GDM1 (cell line): ENCODE measurements at regions not wholly inside any gene's neighbourhood (a gene's known extent, or its start where the extent isn't known, plus 50 kb on each side); places are given as distances from the start of the nearest gene placed in this dataset.

Experiments
- DNase-seq: peaks from one replicate; lab custom pipeline; 2025; lab: John Stamatoyannopoulos, UW

DNA sequence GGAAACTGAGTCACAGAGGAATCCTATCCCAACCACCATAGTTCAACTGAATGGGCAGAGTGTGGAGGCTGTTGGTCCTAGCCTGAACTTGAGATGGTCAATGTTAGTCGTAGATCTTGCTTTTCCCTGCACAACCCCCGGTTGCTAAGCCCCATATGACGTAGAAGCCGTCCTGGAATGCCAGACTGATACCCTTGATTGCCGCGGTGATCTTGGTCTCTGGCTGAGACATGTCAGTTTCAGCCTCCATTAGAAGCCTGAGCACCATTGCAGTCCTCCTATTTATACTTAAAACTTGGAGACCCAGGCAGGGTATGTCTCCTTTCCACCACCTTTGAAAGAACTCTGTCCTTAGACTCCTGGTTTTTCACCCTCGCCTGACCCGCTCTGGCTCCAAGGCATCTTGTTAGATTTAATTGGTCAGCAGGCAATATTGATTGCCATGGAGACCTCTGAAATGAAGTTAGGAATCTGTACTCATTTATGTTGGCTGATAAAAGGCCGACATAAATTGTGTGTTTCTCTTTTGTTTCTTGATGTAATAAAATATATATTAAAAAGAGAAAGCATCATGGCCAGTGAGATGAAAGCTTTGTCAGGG, 53.4 kb downstream of the RPLP1 start:
- no peak for DNase-seq

DNA sequence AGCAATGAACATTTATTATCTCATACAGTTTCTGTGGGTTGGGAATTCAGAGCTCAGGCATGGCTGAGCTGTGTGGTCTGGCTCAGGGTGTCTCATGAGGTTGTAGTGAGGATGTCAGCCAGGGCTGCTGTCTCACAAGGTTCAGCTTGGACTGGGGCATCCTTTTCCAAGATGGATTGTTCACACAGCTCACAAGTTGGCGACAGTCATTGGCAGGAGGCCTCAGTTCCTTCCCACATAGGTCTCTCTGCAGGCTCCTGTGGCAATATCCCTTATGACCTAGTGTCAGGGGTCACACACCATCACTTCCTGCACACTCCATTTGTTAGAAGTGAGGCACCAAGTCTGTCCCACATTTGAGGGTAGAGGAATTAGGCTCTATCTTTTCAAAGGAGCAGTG, 56.0 kb downstream of the RPLP1 start:
- DNase-seq: no peak

DNA sequence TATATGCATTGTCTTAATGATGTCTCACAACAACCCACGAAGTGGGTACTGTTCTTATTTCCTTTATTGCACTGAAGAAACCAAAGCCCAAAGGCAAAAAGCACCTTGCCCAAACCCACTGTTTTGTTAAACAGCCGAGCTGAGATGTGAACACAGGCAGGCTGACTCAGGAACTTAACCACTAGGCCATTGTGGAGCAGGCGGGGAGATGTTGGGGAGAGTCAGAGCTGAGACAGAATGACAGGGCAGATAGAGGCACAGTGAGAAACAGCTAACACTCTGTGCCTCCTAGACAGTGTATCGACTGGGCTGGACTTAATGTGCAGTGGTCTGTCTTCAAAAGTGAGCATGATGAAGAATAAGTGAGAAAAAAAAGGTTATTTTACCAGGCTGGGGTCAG, 56.5 kb downstream of the RPLP1 start:
- no peak for DNase-seq

DNA sequence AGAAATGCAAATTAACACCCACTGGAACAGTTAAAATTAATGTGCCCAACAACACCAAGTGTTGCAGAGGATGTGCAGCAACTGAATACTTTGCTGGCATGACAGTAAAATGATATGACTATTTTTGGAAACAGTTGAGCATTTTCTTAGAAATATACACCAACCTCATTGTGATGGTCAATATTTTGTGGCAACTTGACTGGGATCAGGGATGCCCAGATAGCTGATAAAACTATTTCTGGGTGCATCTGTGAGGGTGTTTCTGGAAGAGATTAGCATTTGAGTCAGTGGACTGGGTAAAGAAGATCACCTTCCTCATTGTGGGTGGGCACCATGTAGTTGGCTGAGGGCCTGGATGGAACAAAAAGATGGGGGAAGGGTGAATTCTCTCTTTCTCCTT, 57.9 kb downstream of the RPLP1 start:
- DNase-seq: no peak

DNA sequence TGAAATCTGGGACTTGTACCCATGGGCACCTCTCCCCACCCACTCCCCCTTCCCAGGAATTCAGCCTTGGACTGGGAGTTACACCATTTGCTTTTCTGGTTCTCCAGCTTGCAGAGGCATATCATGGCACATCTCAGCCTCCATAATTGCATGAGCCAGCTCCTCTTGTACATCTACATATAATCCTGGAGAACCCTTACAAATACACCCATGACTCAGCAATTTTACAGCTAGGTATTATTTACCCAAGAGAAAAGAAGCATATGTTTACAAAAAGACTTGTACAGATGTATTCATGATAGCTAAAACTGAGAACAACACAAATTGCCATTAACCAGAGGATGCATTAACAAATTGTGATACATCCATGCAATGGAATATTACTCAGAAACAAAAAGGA, 58.4 kb downstream of the RPLP1 start:
- no peak for DNase-seq

DNA sequence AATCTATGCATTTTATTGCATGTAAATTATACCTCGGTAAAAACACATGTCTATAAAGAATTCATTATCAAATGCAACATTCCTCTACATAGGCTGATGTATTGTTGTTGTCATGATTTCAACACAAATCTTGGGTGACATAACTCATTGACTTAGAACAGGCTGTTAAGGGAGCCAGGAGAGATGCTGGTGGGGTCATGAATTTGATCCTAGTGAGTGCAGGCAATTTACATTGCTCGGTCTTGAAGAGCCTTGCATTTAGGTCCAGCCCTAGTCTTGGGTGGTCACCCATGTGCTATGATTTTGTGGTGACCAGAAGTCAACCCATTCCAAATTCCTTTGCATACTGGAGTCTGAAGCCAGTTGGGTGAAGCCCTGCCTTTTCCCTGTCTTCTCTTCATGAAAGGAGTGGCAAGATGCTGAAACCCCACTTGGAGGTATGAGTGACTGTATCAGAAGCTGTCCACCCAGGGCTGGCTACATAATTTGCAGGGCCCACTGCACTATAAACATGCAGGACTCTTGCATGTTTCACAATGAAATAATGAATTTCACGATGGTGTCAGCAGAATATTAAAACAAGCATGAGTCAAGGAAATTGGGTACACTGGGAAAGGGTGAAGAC, 59.2 kb downstream of the RPLP1 start:
- DNase-seq: no peak

DNA sequence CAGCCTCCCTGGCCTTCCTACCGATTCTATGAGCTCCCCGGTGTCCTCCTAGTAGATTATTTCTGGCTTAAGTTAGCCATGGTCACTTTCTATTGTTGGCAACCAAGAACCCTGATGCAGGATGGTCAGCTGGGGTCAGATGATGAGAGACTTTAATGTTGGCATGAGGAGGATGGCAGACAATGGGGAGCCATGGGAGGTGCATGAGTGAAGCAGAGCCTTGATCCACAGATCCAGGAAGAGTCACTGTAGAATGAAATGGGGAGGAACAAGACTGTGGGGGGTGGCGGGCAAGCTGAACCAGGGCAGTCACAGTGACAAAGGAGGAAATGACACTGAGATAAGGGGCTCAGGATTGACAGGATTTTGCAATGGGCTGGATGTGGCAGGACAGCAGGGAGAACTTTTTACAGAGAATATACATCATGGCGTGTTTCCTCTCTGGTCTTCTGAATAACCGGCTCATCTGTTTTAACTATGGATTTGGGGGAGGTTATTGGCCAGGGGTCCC, 60.9 kb downstream of the RPLP1 start:
- no peak for DNase-seq

DNA sequence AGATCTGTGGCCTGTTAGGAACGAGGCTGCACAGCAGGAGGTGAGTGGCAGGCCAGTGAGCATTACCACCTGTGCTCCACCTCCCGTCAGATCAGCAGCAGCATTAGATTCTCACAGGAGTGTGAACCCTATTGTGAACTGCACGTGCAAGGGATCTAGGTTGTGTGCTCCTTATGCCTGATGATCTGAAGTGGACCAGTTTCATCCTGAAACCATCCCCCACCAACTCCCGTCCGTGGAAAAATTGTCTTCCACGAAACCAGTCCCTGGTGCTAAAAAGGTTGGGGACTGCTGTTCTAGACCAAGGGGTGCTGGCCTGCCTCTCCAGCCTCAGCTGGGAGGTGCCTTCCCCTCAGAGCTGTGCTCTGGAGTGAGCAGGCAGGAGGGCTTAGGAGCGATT, 61.4 kb downstream of the RPLP1 start:
- no peak for DNase-seq

DNA sequence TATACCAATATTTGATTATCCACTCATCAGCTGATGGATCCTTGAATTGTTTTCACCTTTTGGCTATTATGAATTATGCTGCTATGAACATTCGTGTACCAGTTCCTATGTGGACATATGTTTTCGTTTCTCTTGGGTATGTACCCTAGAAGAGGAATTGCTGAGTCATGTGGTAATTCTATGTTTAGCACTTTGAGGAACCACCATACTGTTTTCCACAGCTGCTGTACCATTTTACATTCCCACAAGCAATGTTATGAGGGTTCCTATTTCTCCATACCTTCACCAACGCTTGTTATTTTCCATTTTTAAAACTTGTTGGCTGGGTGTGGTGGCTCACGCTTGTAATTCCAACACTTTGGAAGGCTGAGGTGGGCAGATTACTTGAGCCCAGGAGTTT, 62.9 kb downstream of the RPLP1 start:
- peak; percentile 21 for DNase-seq

DNA sequence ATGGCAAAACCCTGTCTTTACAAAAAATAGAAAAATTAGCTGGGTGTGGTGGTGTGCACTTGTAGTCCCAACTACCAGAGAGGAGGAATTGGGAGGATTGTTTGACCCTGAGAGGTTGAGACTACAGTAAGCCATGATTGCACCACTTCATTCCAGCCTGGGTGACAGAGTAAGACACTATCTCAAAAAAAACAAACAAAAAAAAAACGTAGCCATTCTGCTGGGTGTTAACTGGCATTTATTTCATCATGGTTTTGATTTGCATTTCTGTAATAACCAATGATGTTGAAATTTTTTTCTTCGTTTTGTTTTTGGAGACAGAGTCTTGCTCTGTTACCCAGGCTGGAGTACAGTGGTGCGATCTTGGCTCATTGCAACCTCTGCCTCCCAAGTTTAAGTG, 63.3 kb downstream of the RPLP1 start:
- no peak for DNase-seq

DNA sequence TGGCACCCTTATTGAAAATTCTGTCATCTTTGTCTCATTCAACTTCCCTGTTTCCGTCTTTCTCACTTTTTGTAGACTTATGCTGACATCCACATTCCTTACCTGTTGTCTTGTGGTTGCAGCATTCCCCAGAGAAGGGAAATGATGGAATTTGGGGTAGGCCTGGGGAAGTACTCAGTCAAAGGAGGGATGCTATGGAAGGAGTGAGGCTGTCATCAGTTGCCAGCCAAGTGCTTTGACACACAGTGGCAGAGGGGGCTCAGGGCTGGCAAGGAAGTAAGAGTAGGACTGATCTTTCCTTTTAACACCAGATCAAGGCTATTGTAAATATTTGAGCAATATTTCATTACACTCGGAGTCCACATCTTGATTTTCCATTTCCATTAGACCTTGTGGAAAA, 64.4 kb downstream of the RPLP1 start:
- DNase-seq: no peak

DNA sequence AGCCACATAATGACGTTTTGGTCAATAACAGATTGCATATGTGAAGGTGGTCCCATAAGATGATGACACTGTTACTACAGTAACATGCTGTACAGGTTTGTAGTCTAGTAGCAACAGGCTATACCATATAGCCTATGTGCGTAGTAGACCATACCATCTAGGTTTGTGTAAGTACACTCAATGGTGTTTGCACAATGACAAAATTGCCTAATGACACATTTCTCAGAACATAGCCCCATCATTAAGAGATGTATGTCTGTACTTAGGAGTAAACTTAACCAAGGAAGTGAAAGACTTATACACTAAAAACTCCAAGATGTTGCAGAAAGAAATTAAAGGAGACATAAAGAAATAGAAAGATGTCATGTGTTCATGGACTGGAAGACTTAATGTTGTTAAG, 66.2 kb downstream of the RPLP1 start:
- no peak for DNase-seq

DNA sequence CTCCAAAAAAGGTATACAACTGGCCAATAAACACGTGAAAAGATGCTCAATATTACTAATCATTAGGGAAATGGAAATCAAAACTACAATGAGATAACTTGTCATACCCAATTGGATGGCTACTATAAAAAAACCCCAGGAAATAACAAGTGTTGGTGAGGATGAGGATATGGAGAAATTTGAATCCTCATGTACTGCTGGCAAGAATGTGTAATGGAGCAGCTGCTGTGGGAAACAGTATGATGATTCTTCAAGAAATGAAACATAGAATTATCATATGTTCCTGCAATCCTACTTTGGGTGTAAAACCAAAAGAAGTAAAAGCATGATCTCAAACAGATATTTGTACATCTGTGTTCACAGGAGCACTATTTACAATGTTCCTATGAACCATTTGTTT, 67.4 kb downstream of the RPLP1 start:
- no peak for DNase-seq

DNA sequence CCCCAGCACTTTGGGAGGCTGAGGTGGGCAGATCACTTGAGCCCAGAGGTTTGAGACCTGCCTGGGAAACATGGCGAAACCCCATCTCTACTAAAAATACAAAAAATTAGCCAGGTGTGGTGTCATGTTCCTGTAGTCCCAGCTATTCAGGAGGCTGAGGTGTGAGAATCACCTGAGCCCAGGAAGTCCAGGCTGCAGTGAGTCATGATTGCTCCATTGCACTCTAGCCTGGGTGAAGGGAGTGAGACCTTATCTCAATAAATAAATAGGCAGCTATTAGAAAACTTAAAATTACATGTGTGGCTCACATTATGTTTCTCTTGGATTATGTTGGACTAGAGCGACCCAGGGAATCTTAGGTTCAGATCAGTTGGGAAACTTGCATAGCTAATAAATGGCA, 69.7 kb downstream of the RPLP1 start:
- DNase-seq: no peak

DNA sequence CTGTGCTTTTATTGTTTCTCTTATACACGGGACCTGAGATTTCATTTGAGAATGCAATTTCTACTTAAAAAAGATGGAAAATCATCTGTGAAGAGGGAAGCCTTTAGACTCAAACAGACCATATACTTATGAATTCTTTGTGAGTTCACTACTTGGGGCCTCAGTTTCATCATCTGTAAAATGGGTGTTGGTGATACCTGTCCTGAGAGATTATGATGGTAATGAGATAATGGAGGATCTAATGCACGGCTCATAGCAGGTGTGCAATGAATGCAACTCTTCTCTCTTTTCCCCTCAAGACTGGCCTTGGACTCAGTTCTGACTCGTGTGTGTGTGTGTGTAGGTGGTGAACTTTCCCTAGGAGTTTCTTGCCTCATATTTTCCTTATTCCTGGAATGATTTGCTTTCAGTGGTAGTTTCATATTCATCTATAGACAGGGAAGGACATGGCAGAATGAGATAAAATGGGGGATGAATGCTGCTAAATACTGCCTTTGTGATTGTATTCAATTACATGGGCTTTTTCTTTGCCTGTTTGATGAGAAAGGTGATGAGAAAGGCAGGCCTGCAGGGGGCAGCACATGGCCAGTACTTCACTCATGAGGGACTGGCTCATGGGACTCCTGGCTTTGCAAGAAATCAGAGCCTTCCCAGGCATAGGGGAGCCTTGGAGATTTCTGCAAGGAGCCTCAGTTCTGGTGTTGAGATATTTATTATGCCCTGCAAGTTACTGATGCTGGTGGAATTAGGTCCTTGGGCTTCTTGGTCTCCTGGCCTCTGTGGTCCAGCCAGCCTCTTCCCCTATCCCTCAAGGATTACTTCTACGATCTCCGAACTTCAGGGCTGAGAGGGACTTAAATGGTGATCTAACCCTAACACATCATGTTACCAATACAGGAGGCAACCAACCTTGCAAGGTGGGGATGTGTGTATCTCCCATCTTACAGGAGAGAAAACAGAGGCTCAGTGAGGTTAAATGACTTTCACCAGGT, 70.7 kb downstream of the RPLP1 start:
- DNase-seq: peak; percentile 40

DNA sequence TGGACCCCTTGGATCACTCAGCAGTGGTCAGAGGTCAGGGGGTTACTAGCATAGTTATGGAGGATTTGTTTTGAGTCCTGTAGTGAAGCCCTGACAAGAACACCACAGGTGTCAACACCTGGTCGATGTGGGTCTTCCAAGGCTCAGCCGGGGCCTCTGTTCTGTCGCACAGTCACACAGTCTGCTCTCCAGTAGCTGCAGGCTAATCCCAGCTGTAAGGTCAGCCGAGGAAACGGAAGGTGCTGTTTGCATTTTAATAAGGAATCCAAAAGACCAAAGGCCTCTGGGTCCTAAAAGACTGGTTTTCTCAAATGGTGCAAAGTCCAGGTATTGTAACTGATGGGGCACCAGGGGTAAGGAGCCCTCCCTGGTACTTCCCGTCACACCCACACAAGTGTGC, 71.7 kb downstream of the RPLP1 start:
- DNase-seq: no peak

DNA sequence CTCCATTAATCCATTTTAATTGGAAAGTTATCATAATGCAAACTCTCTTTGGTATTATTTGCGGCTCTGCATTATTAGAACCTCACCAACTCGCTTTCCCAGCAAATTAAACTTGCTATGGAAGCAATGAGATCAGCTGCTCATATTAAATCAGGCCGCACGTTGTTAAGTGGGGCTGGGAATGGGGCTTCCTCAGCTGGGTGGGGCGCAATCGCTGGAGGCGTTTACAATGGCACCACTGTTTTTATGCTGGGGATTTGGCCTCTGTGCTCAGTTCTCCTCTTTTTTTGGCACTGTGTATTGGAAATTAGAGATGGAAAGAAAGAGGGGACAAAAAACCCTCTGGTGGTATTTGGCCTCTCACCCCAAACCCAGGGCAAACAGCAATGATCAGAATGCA, 72.2 kb downstream of the RPLP1 start:
- no peak for DNase-seq

DNA sequence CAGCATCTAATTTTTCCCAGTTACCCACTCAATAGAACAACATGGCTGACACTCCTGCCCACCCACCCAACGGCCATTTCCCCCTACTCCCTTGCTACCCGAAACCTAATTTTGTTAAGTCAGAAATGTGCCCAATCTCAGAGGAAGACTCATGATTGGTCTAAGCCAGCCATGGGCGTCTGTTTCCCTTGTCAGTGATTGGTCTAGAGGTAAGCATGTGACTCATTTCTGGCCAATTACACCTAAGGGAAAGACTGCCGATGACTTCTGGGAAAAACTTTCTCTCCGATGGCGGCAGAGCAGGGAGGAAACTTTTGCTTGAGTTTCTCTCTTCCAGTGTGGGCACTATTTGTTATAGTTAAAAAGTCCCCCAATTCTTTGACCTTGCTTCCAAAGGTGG, 72.9 kb downstream of the RPLP1 start:
- DNase-seq: no peak

DNA sequence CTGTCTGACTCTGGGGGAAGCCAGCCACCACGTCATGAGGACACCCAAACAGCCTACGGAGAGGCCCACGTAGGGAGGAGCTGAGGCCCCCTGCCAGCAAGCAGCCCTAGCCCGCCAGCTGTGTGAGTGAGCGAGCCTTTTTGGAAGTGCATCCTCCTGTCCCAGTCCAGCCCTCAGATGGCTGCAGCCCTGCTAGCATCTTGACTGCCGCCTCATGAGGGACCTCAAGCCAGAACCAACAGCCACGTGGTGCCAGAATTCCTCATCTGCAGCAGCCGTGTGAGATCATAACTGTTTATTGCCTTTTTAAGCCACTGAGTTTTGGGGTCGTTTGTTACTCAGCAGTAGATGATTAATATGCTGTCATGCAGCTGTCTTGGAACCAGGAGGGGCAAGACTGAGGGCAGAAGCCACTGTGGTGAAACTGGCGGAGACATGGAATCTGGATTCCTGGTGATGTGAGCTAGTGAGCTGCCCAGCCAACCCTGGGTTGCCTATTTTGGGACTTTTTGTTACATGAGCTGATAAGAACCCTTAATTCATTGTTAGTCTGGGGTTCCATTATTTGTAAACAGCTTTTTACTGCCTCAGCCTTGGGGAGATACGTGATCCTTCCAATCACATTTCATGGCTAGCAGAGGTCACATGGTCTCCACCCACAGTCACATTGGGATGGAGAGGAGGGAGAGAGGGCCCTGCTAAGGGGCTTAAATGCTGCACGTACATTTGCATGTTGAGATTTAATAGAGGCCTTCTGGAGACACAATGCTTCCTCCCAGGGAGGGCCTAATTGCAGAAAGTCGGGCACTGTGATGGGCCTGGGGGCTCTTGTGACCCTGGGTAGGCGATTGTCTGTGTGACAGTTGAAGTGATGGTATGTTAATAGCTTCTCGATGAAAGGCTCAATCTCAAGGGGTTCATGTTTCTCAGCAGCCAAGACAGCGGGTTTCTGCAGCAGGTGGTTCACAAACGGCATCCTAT, 73.8 kb downstream of the RPLP1 start:
- no peak for DNase-seq

DNA sequence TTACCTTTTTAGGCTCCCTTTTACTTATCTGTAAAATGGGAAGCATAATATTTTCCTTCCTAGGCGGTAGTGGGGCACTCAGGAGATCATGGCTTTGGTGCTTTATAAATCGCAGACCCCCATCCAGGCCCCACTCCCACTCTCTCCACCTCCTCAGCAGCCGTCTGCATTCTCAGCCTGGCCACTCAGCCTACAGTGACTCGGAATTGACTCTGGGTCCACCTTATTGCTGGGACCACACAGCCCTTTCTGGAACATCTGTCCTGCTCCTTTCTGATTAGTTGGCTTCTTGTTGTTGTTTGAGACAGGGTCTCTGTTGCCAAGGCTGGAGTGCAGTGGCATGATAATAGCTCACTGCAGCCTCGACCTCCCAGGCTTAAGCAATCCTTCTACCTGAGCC, 76.5 kb downstream of the RPLP1 start:
- DNase-seq: no peak

DNA sequence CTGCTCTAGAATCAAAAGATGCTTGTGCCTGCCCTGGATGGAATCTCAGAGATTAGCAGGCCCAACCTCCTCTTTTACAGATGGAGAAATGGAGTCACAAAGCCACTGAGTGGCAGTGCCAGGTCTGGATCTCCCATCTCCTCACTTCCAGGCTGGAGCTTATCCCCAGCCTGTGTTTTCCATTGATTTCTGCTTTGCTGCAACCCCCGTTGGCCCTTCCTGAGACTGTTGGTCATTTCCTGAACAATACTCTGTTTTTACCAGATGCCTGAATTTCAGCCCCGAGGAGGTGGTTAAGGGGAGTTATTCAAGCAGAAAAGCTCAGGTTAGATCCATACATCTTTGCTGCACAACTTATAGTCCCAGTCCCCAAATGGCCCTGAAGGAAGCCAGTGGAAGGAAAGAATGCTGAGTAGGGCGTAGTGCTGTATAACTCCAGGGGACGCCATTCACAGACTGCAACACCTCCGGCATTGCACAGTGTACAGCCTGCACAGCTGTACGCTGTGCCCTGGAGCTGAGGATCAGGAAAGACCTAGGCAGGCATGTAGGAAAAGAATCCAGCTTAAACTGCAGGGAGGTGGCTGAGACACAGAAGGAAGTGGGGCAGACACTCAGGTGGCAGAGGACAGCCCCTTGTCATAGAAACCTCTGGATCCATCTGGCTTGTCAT, 77.5 kb downstream of the RPLP1 start:
- no peak for DNase-seq
